ENCODE measurements at regions not wholly inside any gene's neighbourhood (a gene's known extent, or its start where the extent isn't known, plus 50 kb on each side); places are given as distances from the start of the nearest gene placed in this dataset.

DNA sequence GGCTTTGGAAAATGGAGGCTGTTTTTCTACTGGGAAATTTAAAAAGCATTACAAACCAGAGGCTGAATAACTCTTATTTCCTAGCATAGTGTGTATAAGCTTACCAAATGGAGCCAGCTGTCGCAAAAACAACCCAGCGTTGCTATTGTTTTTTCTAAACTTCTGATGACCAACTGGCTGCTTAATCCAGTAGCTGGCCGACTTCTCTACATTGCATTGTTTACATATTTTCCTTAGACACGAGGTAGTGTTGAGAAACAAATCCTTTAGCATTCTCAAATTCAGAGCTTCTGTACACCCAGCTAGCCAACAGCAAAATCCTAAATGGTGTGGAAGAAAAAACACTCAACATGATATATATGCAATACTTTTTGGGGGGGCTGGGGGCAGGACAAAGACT, 161.0 kb upstream of the ADAMTS9 start:
- Histone ChIP-seq H2BK12ac (ENCODE audit: low read length in 2 of 2) (peak overlapping the region in 1 of 2 experiments; percentile 31), H2AK5ac (ENCODE audit: low read length, severe bottlenecking) (no peak overlapping the region), H3K27ac (ENCODE audit: low read length, poor library complexity, severe bottlenecking) (no peak overlapping the region), H3K36me3 (ENCODE audit: control insufficient read depth in 1 of 2, insufficient read depth in 2 of 2, low read depth in 1 of 2, low read length in 2 of 2) (no peaks in the 10 kb centered on the region), H3K23ac (ENCODE audit: low read length in 2 of 2) (no peak overlapping the region), H3K4me1 (ENCODE audit: control insufficient read depth, insufficient read depth, low read depth, low read length) (no peaks in the 10 kb centered on the region), H3K4me2 (ENCODE audit: low read length, poor library complexity, severe bottlenecking) (no peak overlapping the region), H3K14ac (ENCODE audit: low read length in 2 of 2) (no peak overlapping the region), H3K79me1 (replicated peaks; ENCODE audit: low read length, poor library complexity, severe bottlenecking) (no peaks in the 10 kb centered on the region), H4K8ac (ENCODE audit: low read length) (no peak overlapping the region), H3K18ac (ENCODE audit: low read depth in 1 of 2, low read length in 2 of 2) (peak overlapping the region in 1 of 2 experiments; percentile 30), H2AFZ (ENCODE audit: low read depth, low read length) (no peak overlapping the region), H2BK15ac (ENCODE audit: low read depth, poor library complexity, severe bottlenecking) (no peak overlapping the region), H3K27me3 (ENCODE audit: control insufficient read depth in 1 of 2, insufficient read depth in 1 of 2, low read length in 2 of 2) (no peaks in the 10 kb centered on the region), H3K4me3 (ENCODE audit: insufficient read depth in 1 of 2, low read depth in 1 of 2, low read length in 2 of 2) (no peak overlapping the region), H2BK5ac (ENCODE audit: low read depth, low read length, poor library complexity, severe bottlenecking) (no peak overlapping the region), H2BK120ac (ENCODE audit: low read depth, low read length) (no peak overlapping the region), H3K9me3 (ENCODE audit: control insufficient read depth, low read length) (no peaks in the 10 kb centered on the region), H4K91ac (ENCODE audit: low read length) (no peak overlapping the region), H3K9ac (ENCODE audit: low read length) (no peak overlapping the region), H3K4ac (ENCODE audit: low read depth in 1 of 2, low read length in 2 of 2) (no peak overlapping the region)
- DNase-seq: peak; percentile 92
- 61% methylated on average over 2 of the region's 4 CpGs for WGBS

DNA sequence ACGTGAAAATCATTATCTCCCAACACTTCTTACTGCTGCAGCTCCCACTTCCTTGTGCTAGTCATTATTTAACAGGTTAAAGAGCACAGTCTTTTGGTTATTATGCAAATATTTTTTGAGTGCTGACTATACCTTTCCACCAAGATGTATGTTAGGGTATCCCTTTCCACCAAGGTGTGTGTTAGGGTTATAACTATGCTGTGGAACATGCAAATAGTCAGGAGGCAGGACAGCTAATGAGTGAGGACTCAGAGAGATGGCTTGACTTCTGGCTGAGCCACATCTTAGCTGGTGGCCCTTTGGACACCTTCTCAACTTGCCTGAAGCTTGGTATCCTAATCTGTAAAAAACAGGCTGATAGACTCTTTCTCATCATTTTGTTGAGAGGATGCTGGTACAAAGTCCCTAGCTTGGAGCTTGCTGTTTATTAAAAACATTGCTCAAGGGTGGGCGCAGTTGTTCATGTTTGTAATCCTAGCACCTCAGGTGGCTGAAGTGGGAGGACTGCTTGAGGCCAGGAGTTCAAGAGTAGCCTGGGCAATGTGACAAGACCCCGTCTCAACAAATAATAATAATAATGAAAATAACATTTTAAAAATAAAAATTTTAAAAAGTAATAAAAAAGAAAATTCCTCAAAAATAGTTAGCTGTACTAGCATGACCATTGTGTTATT, 160.5 kb upstream of the ADAMTS9 start:
- no peak overlapping the region for H2AFZ ChIP-seq (ENCODE audit: low read depth, low read length)
- H3K27me3 ChIP-seq (ENCODE audit: control insufficient read depth in 1 of 2, insufficient read depth in 1 of 2, low read length in 2 of 2): no peaks in the 10 kb centered on the region
- H3K4me3 ChIP-seq (ENCODE audit: insufficient read depth in 1 of 2, low read depth in 1 of 2, low read length in 2 of 2): no peak overlapping the region
- H4K91ac ChIP-seq (ENCODE audit: low read length): peak overlapping the region; percentile 46
- no peak overlapping the region for H2AK5ac ChIP-seq (ENCODE audit: low read length, severe bottlenecking)
- no peaks in the 10 kb centered on the region for H3K4me1 ChIP-seq (ENCODE audit: control insufficient read depth, insufficient read depth, low read depth, low read length)
- H3K4ac ChIP-seq (ENCODE audit: low read depth in 1 of 2, low read length in 2 of 2): peak overlapping the region in 1 of 2 experiments; percentile 27
- no peak overlapping the region for H3K27ac ChIP-seq (ENCODE audit: low read length, poor library complexity, severe bottlenecking)
- H4K8ac ChIP-seq (ENCODE audit: low read length): peak overlapping the region; percentile 69
- no peak overlapping the region for H3K23ac ChIP-seq (ENCODE audit: low read length in 2 of 2)
- H3K9ac ChIP-seq (ENCODE audit: low read length): no peak overlapping the region
- no peak overlapping the region for H2BK120ac ChIP-seq (ENCODE audit: low read depth, low read length)
- no peak overlapping the region for H3K14ac ChIP-seq (ENCODE audit: low read length in 2 of 2)
- no peak overlapping the region for H2BK15ac ChIP-seq (ENCODE audit: low read depth, poor library complexity, severe bottlenecking)
- no peak overlapping the region for H2BK5ac ChIP-seq (ENCODE audit: low read depth, low read length, poor library complexity, severe bottlenecking)
- 100% methylated on average over 1 of the region's 3 CpGs for WGBS
- H3K36me3 ChIP-seq (ENCODE audit: control insufficient read depth in 1 of 2, insufficient read depth in 2 of 2, low read depth in 1 of 2, low read length in 2 of 2): no peaks in the 10 kb centered on the region
- no peaks in the 10 kb centered on the region for H3K79me1 ChIP-seq (replicated peaks; ENCODE audit: low read length, poor library complexity, severe bottlenecking)
- peak overlapping the region in 1 of 2 experiments; percentile 65 for H2BK12ac ChIP-seq (ENCODE audit: low read length in 2 of 2)
- peak overlapping the region in 1 of 2 experiments; percentile 78 for H3K18ac ChIP-seq (ENCODE audit: low read depth in 1 of 2, low read length in 2 of 2)
- no peak for DNase-seq
- no peaks in the 10 kb centered on the region for H3K9me3 ChIP-seq (ENCODE audit: control insufficient read depth, low read length)
- no peak overlapping the region for H3K4me2 ChIP-seq (ENCODE audit: low read length, poor library complexity, severe bottlenecking)

DNA sequence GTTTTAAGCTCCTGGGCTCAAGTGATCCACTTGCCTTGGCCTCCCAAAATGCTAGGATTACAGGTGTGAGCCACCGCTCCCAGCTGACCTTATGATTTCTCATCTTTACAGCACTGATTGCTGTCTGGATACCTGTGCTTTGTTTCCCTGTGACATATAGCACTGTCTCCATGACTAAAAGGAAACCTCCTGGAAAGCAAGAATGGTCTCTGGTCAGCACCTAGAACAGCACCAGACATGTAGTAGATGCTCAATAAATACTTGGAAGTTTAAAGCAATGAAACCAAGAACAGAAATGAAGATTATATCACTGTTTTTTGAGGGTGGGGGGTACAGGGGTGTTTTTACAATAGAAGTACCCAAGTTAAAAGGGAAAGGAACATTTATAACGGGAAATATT, 156.8 kb upstream of the ADAMTS9 start:
- Histone ChIP-seq H3K79me1 (replicated peaks; ENCODE audit: low read length, poor library complexity, severe bottlenecking) (no peaks in the 10 kb centered on the region), H2BK5ac (ENCODE audit: low read depth, low read length, poor library complexity, severe bottlenecking) (no peak overlapping the region), H2BK120ac (ENCODE audit: low read depth, low read length) (no peak overlapping the region), H3K23ac (ENCODE audit: low read length in 2 of 2) (no peak overlapping the region), H3K9me3 (ENCODE audit: control insufficient read depth, low read length) (no peaks in the 10 kb centered on the region), H2AFZ (ENCODE audit: low read depth, low read length) (no peak overlapping the region), H3K18ac (ENCODE audit: low read depth in 1 of 2, low read length in 2 of 2) (no peak overlapping the region), H4K8ac (ENCODE audit: low read length) (no peak overlapping the region), H2BK15ac (ENCODE audit: low read depth, poor library complexity, severe bottlenecking) (no peak overlapping the region), H3K4me1 (ENCODE audit: control insufficient read depth, insufficient read depth, low read depth, low read length) (no peaks in the 10 kb centered on the region), H3K36me3 (ENCODE audit: control insufficient read depth in 1 of 2, insufficient read depth in 2 of 2, low read depth in 1 of 2, low read length in 2 of 2) (no peaks in the 10 kb centered on the region), H2BK12ac (ENCODE audit: low read length in 2 of 2) (no peak overlapping the region), H2AK5ac (ENCODE audit: low read length, severe bottlenecking) (no peak overlapping the region), H3K4ac (ENCODE audit: low read depth in 1 of 2, low read length in 2 of 2) (no peak overlapping the region), H4K91ac (ENCODE audit: low read length) (no peak overlapping the region), H3K27ac (ENCODE audit: low read length, poor library complexity, severe bottlenecking) (no peak overlapping the region), H3K4me2 (ENCODE audit: low read length, poor library complexity, severe bottlenecking) (no peak overlapping the region), H3K9ac (ENCODE audit: low read length) (no peak overlapping the region), H3K4me3 (ENCODE audit: insufficient read depth in 1 of 2, low read depth in 1 of 2, low read length in 2 of 2) (no peak overlapping the region), H3K14ac (ENCODE audit: low read length in 2 of 2) (no peak overlapping the region), H3K27me3 (ENCODE audit: control insufficient read depth in 1 of 2, insufficient read depth in 1 of 2, low read length in 2 of 2) (no peaks in the 10 kb centered on the region)
- no peak for DNase-seq
- WGBS: 100% methylated on average over 2 of the region's 2 CpGs

DNA sequence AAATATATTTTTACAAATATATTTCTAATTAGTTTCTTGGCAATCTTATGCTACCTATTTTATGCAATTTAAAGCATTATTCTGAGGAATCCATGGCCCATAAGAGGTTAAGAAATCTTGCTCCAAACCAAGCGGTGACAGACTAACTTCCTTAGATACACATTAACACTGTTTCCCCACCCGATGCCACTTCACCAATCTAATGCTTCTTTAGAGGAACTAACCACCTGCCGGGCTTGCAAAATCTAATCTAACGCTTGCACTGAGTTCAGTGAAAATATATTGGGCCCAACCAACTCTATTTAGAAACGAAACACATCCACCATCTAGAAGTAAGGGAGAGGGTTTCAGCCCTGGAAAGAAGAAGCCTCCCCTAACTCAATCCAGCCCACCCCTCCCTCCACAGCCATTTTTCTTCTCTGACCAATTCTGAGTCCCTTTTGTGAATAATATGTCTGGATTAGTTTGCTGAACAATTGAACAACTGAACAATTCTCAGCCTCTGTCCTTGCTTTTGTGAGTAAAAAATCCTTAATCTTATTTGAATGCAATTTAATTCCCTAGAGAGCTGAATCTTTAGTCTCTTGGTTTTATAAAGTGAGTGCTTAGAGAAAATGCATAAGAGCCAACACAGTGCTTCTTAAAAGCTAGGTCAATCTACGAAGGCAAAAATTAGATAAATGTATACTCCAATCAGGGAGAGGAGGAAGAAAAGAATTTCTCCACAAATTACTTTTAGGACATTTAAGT, 150.4 kb upstream of the ADAMTS9 start:
- H4K8ac ChIP-seq (ENCODE audit: low read length): no peak overlapping the region
- no peak overlapping the region for H2BK120ac ChIP-seq (ENCODE audit: low read depth, low read length)
- no peaks in the 10 kb centered on the region for H3K9me3 ChIP-seq (ENCODE audit: control insufficient read depth, low read length)
- no peak overlapping the region for H2BK12ac ChIP-seq (ENCODE audit: low read length in 2 of 2)
- H3K9ac ChIP-seq (ENCODE audit: low read length): no peak overlapping the region
- H3K36me3 ChIP-seq (ENCODE audit: control insufficient read depth in 1 of 2, insufficient read depth in 2 of 2, low read depth in 1 of 2, low read length in 2 of 2): no peaks in the 10 kb centered on the region
- no peaks in the 10 kb centered on the region for H3K27me3 ChIP-seq (ENCODE audit: control insufficient read depth in 1 of 2, insufficient read depth in 1 of 2, low read length in 2 of 2)
- H3K4ac ChIP-seq (ENCODE audit: low read depth in 1 of 2, low read length in 2 of 2): no peak overlapping the region
- peaks cover 3% of the 10 kb centered on the region for H3K4me1 ChIP-seq (ENCODE audit: control insufficient read depth, insufficient read depth, low read depth, low read length)
- H4K91ac ChIP-seq (ENCODE audit: low read length): no peak overlapping the region
- H2BK5ac ChIP-seq (ENCODE audit: low read depth, low read length, poor library complexity, severe bottlenecking): no peak overlapping the region
- H2AFZ ChIP-seq (ENCODE audit: low read depth, low read length): no peak overlapping the region
- no peak overlapping the region for H3K27ac ChIP-seq (ENCODE audit: low read length, poor library complexity, severe bottlenecking)
- no peak overlapping the region for H3K23ac ChIP-seq (ENCODE audit: low read length in 2 of 2)
- 98% methylated on average over 5 of the region's 6 CpGs for WGBS
- no peak overlapping the region for H3K4me3 ChIP-seq (ENCODE audit: insufficient read depth in 1 of 2, low read depth in 1 of 2, low read length in 2 of 2)
- no peak overlapping the region for H3K18ac ChIP-seq (ENCODE audit: low read depth in 1 of 2, low read length in 2 of 2)
- H3K4me2 ChIP-seq (ENCODE audit: low read length, poor library complexity, severe bottlenecking): no peak overlapping the region
- H2AK5ac ChIP-seq (ENCODE audit: low read length, severe bottlenecking): no peak overlapping the region
- H3K79me1 ChIP-seq (replicated peaks; ENCODE audit: low read length, poor library complexity, severe bottlenecking): no peaks in the 10 kb centered on the region
- no peak for DNase-seq
- H3K14ac ChIP-seq (ENCODE audit: low read length in 2 of 2): no peak overlapping the region
- H2BK15ac ChIP-seq (ENCODE audit: low read depth, poor library complexity, severe bottlenecking): no peak overlapping the region
